Anterior cingulate cortex (tissue), 58 donors: ENCODE measurements at regions not wholly inside any gene's neighbourhood (a gene's known extent, or its start where the extent isn't known, plus 50 kb on each side); places are given as distances from the start of the nearest gene placed in this dataset.

Experiments
- DNase-seq, 58 donors: peaks; one replicate each; lab custom pipeline; 2025; lab: John Stamatoyannopoulos, UW

DNA sequence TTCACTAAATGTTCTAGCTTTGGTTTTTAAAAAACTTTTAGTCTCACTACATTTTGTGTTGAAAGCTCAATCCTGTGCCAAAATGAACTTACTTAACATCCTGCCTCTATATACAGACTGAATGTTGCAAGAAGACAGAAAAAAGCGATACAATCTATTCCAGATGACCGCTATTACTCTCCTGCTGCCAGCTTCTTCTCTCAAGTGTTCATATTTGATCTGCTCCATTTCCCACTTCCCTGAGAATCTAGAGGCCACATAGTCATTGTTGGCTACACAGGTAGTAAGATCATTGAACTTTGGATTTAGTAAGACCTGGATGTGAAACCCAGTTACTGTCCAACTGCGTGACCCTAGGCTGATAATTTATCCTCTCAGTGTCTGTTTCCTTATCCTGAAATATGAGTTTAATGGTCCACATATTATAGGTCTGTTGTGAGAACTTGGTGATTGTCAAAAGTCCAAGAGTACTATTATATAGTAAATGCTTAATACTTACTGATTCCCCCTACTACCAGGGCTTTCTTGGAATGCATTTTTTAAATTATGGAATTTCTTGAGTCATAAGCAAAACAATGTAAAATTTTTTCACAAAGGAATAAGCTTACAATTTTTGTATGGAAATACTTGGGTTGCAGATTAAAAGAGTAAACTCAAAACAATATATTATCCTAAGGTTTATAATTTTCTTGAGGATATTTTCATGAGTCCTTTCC lies 976.8 kb upstream of the ADGRL3 start:
- no peak for DNase-seq

- DNase-seq: peak in 17 of 58 donors; percentile 1 to 62 (median 6)
Observed at GRCh38 chr4:60241866-60242265, 958.3 kb upstream of the ADGRL3 start.

DNA sequence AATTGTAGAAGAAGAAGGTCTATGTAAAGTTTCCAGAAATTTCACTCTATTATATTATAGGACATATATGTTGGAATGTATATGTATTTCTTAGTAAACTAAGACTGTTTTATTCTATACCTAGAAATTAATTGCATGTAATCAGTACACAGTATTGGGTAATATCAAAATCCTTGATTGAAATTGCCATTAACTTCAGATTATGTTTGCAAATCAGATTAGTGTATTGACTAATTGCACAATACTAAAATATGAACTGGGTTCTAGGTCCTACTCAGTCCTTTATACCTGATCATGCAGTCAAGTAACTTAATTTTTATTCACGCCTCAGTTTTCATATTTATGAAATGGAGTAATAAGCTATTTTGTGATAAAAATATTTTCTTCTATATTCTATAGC lies 950.3 kb upstream of the ADGRL3 start:
- DNase-seq: no peak

GRCh38 chr4:60250657-60251056 lies 949.5 kb upstream of the ADGRL3 start:
- no peak for DNase-seq

DNA sequence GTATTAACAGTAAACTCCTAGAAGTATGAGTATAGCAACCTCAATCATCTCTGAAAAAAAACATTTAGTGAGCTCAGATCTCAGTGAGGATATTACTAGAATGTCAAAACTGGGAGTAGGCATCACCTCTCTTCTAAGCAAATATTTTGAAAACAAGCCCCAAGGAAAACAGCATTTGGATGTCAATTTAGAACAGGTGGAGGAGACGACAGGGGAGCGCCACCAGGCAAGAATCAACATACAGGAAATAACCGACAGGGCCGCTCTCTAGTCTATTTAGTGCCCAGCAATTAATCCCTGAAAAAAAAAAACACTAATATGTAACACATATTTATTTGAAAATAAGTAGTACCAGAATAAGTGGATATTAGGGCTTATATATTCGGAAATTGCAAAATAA lies 940.3 kb upstream of the ADGRL3 start:
- no peak for DNase-seq

DNA sequence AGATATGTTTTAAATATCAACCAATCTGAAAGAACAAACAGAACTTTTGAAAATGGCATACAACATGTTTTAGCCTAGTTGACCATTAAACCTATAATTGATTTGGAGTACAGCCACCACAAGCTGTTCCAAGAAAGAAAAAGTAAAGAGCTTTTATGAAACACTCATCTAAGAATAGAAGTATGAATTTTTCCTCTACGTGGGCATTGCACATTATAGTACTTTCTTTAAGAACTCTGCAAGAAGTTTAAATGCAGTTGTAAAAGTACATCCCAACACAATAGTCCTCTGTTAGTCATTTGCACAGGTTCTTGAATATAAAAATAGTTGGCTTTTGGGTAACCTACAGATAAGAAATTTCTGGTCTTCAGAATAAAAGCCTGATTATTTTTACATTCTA lies 933.6 kb upstream of the ADGRL3 start:
- DNase-seq: no peak

DNA sequence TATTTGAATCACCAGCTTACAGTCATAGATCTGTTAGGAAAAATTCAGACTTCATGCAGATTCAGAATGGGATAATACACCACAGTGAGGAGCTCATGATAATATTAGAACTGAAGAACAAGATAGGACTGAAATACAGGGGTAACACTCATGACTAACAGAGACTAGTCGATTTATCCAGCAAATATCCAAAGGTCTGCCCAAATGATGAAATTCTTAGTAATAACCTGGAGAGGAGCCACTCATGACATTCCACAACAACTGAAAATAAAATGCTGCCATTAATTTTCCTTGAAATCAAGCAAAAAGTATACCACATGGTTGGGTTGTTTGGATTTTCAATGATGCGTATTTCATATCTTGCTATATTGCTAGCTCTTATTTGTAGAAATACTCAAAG lies 903.7 kb upstream of the ADGRL3 start:
- DNase-seq: no peak

DNA sequence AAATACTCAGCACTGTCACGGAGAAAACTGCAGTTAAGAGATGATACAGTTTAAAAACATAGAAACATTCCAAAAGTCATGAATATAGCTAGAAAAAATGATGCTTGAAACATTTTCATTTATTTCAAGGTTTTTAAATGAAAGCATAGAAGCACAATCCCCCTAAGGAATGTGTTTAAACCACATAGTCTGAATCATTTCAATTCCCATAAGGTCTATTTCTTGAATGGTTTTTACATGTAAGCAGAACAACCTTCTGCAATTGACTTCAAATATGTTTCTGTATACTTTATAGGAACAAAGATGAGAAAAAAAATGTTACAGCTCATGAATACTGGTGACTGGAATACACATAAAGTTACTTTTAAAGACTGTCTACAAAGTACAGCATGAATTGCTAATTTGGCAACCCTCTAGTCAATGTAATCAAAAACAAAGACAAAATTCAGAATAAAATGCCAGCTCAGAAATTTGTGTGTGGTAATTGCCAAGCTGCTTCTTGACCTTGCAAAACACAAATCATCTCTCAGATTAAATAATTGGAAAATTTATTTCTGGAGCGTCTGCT lies 886.4 kb upstream of the ADGRL3 start:
- no peak for DNase-seq

GRCh38 chr4:60314416-60314815 lies 885.7 kb upstream of the ADGRL3 start:
- DNase-seq: no peak

DNA sequence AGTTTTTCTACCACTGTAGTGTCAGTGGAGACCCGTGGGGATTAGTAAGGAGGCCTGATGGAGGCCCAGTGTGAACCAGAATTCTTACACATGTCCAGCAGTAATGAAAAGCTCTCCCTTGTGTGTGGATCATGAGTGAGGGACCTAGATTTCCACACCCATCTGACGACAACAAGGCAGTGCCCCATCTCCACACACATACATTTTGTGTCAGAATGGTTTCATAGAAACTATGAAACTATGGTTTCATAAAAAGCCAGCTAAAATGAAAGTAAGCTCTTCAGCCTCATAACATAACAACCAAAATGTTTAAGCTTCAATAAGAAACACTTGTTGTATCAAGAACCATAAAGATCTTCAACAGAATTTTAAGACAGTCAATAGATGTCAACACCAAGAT lies 884.5 kb upstream of the ADGRL3 start:
- no peak for DNase-seq

- no peak for DNase-seq
Observed at GRCh38 chr4:60326735-60327134, 873.4 kb upstream of the ADGRL3 start.

DNA sequence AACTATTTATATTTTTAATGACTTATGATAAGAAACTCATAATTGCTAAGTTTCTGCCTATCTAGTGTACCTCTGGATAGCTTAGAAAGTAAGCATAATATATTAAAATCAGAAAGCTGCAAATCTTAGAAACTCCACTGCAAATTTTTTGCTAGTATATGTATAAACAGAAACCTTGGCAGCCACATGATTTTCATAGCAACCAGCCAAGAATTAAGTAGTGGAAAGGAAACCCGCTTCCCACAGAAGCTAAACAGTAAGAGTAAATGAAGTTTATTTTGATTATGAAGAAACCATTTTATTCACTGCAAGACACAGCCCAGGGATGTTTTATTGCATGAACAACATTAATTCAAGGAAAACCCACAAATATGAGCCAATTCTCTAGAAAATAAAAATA lies 872.5 kb upstream of the ADGRL3 start:
- DNase-seq: no peak

- DNase-seq: no peak
Observed at GRCh38 chr4:60344908-60345307, 855.2 kb upstream of the ADGRL3 start.

- no peak for DNase-seq
Observed at GRCh38 chr4:60345392-60345791, 854.7 kb upstream of the ADGRL3 start.

- DNase-seq: no peak
Observed at GRCh38 chr4:60359746-60360367, 840.3 kb upstream of the ADGRL3 start.

DNA sequence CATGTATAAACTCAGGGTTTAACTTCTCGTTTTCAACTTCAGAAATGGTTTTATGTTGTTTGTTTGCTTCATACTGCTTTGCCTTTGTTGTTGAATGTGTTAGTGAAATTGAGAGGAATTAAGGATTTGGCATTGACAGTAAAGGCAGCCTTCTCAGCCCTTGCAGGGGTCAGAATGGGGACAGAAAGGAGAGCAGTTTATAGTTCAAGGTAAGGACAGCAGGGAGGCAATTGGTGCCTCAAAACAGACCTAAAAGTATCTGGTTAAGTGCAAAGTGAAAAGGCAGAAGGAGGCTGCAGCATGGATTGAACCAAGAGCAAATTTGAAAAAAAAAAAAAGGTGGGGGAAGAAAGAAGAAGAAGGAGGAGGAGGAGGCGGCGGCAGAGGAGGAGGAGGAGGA lies 835.0 kb upstream of the ADGRL3 start:
- DNase-seq: no peak

- peak in 2 of 58 donors; percentile 1 to 43 for DNase-seq
Observed at GRCh38 chr4:60366661-60367060, 833.5 kb upstream of the ADGRL3 start.

DNA sequence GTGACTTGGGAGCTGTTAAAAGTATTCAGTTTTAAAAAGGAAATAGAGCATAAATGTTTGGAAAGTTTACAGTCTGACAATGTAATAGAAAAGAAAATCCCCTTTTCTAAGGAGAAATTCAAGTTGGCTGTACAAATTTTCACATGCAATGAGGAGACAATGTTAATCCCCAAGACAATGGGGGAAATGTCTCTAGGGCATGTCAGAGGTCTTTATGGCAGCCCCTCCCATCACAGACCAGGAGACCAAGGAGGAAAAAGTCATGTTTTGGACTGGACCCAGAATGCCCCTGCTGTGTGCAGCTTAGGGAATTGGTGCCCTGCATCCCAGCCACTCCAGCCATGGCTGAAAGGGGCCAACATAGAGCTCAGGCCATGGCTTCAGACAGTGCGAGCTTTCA lies 831.1 kb upstream of the ADGRL3 start:
- DNase-seq: no peak

DNA sequence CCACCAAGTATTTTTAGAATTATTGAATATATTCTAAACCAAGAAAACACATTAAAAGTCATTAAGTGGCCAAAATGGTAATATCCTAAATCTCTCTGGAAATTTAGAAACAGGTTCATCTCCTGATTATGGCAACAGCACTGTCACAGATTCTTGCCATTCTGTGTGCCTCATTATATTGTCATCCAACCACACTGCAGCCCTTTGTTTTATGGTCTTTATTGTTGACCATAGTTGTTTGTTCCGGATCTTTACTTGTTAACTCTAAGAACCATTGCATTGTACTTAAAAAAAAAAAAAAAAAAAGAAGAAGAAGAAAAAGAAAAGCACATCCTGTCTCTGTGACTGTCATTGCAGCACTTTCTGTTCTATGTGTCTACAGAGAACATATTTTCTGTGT lies 822.1 kb upstream of the ADGRL3 start:
- DNase-seq: no peak

DNA sequence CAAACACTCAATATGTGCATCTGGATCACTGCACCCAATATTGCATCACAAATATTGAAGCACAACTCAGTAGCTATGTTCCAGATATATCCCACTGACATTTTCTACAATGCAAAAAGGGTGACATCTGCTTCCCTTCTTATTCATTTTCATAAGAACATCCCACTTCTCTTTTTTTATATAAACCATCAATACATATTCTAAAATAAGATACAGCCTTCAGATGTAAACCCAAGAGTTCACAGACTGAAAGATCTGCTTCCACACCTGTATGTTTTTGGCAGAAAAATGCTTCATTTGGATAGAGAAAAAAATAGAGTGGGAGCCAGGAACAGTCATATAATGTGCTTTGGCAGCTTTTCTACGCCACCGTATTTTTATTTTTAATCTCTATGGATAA lies 815.6 kb upstream of the ADGRL3 start:
- DNase-seq: peak in 1 of 58 donors; percentile 34

DNA sequence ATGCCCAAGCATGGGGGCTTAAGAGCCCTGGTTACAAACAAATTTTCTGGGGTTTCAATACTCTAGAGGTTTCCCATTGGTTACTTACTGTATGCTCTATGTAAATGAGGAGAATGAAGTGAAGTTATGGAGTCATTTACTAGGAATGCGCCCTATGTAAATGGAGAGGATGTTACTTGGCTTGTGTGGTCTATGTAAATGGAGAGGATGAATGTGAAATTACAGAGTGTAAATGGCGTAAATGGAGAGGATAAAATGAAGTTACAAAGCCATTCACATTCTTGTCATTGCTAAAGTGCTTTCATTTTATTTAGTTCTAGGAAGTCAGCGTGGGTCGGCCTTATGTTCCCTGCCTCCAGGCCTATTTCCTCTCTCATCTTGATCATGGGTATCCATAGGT lies 810.5 kb upstream of the ADGRL3 start:
- DNase-seq: no peak

GRCh38 chr4:60396341-60397049 lies 803.6 kb upstream of the ADGRL3 start:
- no peak for DNase-seq
